ENCODE measurements at regions not wholly inside any gene's neighbourhood (a gene's known extent, or its start where the extent isn't known, plus 50 kb on each side); places are given as distances from the start of the nearest gene placed in this dataset.
A peak's percentile ranks its signal among the peaks of the same experiment; 100 is the strongest.

DNA sequence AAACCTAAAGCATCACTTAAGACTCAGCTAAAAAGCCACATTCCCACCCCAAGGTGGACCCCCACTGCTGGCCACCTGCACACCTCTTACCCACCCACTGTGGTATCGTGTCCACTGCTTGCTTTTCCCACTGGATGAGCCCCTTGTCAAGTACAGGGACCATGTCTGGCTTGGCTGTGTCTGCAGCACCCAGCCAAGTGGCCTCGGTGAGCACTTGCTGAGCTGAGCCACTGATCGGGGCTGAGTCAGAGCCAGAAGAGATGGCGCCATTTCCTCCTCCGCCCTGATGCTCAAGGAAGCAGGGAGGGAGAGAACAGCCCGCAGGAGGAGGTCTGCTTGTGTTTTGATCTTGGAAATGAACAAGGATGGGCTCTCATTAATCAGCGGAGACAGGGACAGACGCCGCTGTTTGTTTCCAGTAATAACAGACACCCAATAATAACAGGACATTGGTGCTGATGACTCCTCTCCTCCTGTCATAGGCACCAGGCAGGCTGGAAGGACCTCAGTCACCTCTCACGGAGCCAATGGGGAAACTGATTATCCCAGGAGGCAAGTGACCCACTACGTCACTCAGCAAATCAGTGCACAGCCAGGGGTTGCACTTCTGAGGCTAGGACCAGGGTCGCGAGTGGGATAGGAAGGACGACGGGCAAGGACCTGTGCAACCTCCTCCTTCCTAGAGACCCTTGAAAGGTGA is 85.2 kb upstream of the RTL6 start:
- DNase-seq (peak in 1 of 2 donors; percentile 13), ATAC-seq (no peak)
- WGBS, 3 donors: 58 to 66% (median 62%) methylated on average over 15 of the region's 15 CpGs
- Histone ChIP-seq H3K9me3 (no peaks in the 10 kb centered on the region), H3K36me3 (ENCODE audit: insufficient read depth in 1 of 2, low read depth in 1 of 2) (no peaks in the 10 kb centered on the region), H3K4me3 (no peak overlapping the region), H3K4me1 (no peaks in the 10 kb centered on the region), H3K27ac (no peak overlapping the region), H3K27me3 (ENCODE audit: insufficient read depth in 3 of 3, low read length in 2 of 3) (peaks cover 0 to 46% (median 14%) of the 10 kb centered on the region in 3 donors)
- intact Hi-C loops (cut with DNase I): no loop called here
- TF ChIP-seq, protein P1, sequence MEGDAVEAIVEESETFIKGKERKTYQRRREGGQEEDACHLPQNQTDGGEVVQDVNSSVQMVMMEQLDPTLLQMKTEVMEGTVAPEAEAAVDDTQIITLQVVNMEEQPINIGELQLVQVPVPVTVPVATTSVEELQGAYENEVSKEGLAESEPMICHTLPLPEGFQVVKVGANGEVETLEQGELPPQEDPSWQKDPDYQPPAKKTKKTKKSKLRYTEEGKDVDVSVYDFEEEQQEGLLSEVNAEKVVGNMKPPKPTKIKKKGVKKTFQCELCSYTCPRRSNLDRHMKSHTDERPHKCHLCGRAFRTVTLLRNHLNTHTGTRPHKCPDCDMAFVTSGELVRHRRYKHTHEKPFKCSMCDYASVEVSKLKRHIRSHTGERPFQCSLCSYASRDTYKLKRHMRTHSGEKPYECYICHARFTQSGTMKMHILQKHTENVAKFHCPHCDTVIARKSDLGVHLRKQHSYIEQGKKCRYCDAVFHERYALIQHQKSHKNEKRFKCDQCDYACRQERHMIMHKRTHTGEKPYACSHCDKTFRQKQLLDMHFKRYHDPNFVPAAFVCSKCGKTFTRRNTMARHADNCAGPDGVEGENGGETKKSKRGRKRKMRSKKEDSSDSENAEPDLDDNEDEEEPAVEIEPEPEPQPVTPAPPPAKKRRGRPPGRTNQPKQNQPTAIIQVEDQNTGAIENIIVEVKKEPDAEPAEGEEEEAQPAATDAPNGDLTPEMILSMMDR (IDR thresholded peaks at IDR 0.05): no peak

- intact Hi-C loops (cut with DNase I): no loop called here
- no peak overlapping the region for H3K4me3 ChIP-seq
- TF ChIP-seq, protein P1 (IDR thresholded peaks at IDR 0.05): no peak
- ATAC-seq: no peak
- no peaks in the 10 kb centered on the region for H3K36me3 ChIP-seq (ENCODE audit: insufficient read depth in 1 of 2, low read depth in 1 of 2)
- DNase-seq: no peak
- no peaks in the 10 kb centered on the region for H3K4me1 ChIP-seq
- 79 to 87% (median 84%) methylated on average over 10 of the region's 10 CpGs for WGBS, 3 donors
- no peaks in the 10 kb centered on the region for H3K9me3 ChIP-seq
- H3K27me3 ChIP-seq (ENCODE audit: insufficient read depth in 3 of 3, low read length in 2 of 3): peaks cover 0 to 41% (median 14%) of the 10 kb centered on the region in 3 donors
- H3K27ac ChIP-seq: no peak overlapping the region
Observed at GRCh38 chr22:44582016-44582415, 84.0 kb upstream of the RTL6 start.

GRCh38 chr22:44581096-44581435 is 83.0 kb upstream of the RTL6 start:
- TF ChIP-seq, protein P1 (IDR thresholded peaks at IDR 0.05): no peak
- no peaks in the 10 kb centered on the region for H3K4me1 ChIP-seq
- H3K4me3 ChIP-seq: no peak overlapping the region
- intact Hi-C loops (cut with DNase I): no loop called here
- H3K36me3 ChIP-seq (ENCODE audit: insufficient read depth in 1 of 2, low read depth in 1 of 2): no peaks in the 10 kb centered on the region
- DNase-seq: no peak
- H3K27me3 ChIP-seq (ENCODE audit: insufficient read depth in 3 of 3, low read length in 2 of 3): peaks cover 0 to 31% (median 8%) of the 10 kb centered on the region in 3 donors
- ATAC-seq: no peak
- no peak overlapping the region for H3K27ac ChIP-seq
- WGBS, 3 donors: 76 to 81% (median 77%) methylated on average over 12 of the region's 12 CpGs
- no peaks in the 10 kb centered on the region for H3K9me3 ChIP-seq

GRCh38 chr22:44580176-44581095 is 82.4 kb upstream of the RTL6 start:
- Histone ChIP-seq H3K27me3 (ENCODE audit: insufficient read depth in 3 of 3, low read length in 2 of 3) (peaks cover 0 to 27% (median 4%) of the 10 kb centered on the region in 3 donors), H3K4me3 (no peak overlapping the region), H3K4me1 (no peaks in the 10 kb centered on the region), H3K27ac (no peak overlapping the region), H3K36me3 (ENCODE audit: insufficient read depth in 1 of 2, low read depth in 1 of 2) (no peaks in the 10 kb centered on the region), H3K9me3 (no peaks in the 10 kb centered on the region)
- TF ChIP-seq, protein P1 (IDR thresholded peaks at IDR 0.05): no peak
- ATAC-seq: no peak
- DNase-seq: no peak
- intact Hi-C loops (cut with DNase I): no loop called here
- WGBS, 3 donors: 81 to 85% (median 84%) methylated on average over 22 of the region's 22 CpGs

Measured in psoas muscle (tissue), 7 donors.